Mesodermal cell (in vitro differentiated cells): ENCODE measurements at regions not wholly inside any gene's neighbourhood (a gene's known extent, or its start where the extent isn't known, plus 50 kb on each side); places are given as distances from the start of the nearest gene placed in this dataset.

Experiments
- H3K27ac ChIP-seq: 2 replicates; pipeline ENCODE4 v1.7.0; 2013; ENCODE audit warnings: mild to moderate bottlenecking, low read depth, low read length, moderate library complexity; ENCODE audit not compliant: severe bottlenecking
- H3K36me3 ChIP-seq: 2 replicates; pipeline ENCODE4 v1.7.1; 2013; ENCODE audit warnings: mild to moderate bottlenecking, low read length, moderate library complexity; ENCODE audit not compliant: control insufficient read depth, insufficient read depth
- H3K4me1 ChIP-seq: one replicate; pipeline ENCODE4 v1.7.1; 2013; ENCODE audit warnings: mild to moderate bottlenecking, low read length; ENCODE audit not compliant: insufficient read depth, control insufficient read depth, poor library complexity, severe bottlenecking
- H3K4me3 ChIP-seq: 2 replicates; pipeline ENCODE4 v1.7.0; 2013; ENCODE audit warnings: low read length, control low read depth, mild to moderate bottlenecking; ENCODE audit not compliant: insufficient read depth, poor library complexity, severe bottlenecking; ENCODE audit errors: extremely low read depth
- H3K9me3 ChIP-seq: 2 replicates; pipeline ENCODE4 v1.7.1; 2013; ENCODE audit warnings: mild to moderate bottlenecking, low read length, moderate library complexity; ENCODE audit not compliant: control insufficient read depth
- WGBS, 2 experiments: methylation state at CpG; one replicate each; pipeline ENCODE4 v1.1.5; 2013; ENCODE audit warnings: missing lambda C conversion rate in 2 of 2; ENCODE audit not compliant: insufficient coverage in 2 of 2; 5-methylcytosine and 5-hydroxymethylcytosine counted together

- Histone ChIP-seq H3K36me3 (no peaks in the 10 kb centered on the region), H3K4me3 (no peak overlapping the region), H3K9me3 (no peaks in the 10 kb centered on the region), H3K27ac (no peak overlapping the region), H3K4me1 (peaks cover 11% of the 10 kb centered on the region)
- 100% methylated on average over 1 of the region's 2 CpGs for WGBS, 2 experiments
These were observed 326.7 kb upstream of the RPS6KA3 start for GRCh38 chrX:20593402-20593801.

GRCh38 chrX:20591246-20591645 is 324.5 kb upstream of the RPS6KA3 start:
- Histone ChIP-seq H3K27ac (no peak overlapping the region), H3K4me3 (no peak overlapping the region), H3K4me1 (peaks cover 6% of the 10 kb centered on the region), H3K9me3 (no peaks in the 10 kb centered on the region), H3K36me3 (no peaks in the 10 kb centered on the region)
- 100% methylated on average over 1 of the region's 2 CpGs; no CpG with 5 or more reads in 1 of the 2 experiments for WGBS, 2 experiments

- H3K27ac ChIP-seq = peak overlapping the region; percentile 45
- 11 to 20% methylated on average over 1 of the region's 2 CpGs for WGBS, 2 experiments
- no peaks in the 10 kb centered on the region for H3K9me3 ChIP-seq
- H3K4me3 ChIP-seq = no peak overlapping the region
- H3K4me1 ChIP-seq = peaks cover 9% of the 10 kb centered on the region
- no peaks in the 10 kb centered on the region for H3K36me3 ChIP-seq
These were observed 319.1 kb upstream of the RPS6KA3 start for GRCh38 chrX:20585782-20586181.

- Histone ChIP-seq H3K4me3 (no peak overlapping the region), H3K27ac (no peak overlapping the region), H3K9me3 (no peaks in the 10 kb centered on the region), H3K4me1 (no peaks in the 10 kb centered on the region), H3K36me3 (no peaks in the 10 kb centered on the region)
- WGBS, 2 experiments = no CpG with 5 or more reads among the region's 1 CpG
These were observed 304.9 kb upstream of the RPS6KA3 start for GRCh38 chrX:20571611-20572010.

GRCh38 chrX:20567108-20567507 is 300.4 kb upstream of the RPS6KA3 start:
- H3K27ac ChIP-seq = no peak overlapping the region
- H3K36me3 ChIP-seq = no peaks in the 10 kb centered on the region
- no peaks in the 10 kb centered on the region for H3K9me3 ChIP-seq
- no peaks in the 10 kb centered on the region for H3K4me1 ChIP-seq
- H3K4me3 ChIP-seq = no peak overlapping the region

- Histone ChIP-seq H3K4me3 (no peak overlapping the region), H3K27ac (no peak overlapping the region), H3K36me3 (no peaks in the 10 kb centered on the region), H3K9me3 (no peaks in the 10 kb centered on the region), H3K4me1 (no peaks in the 10 kb centered on the region)
- WGBS, 2 experiments = no CpG with 5 or more reads among the region's 3 CpGs
These were observed 280.9 kb upstream of the RPS6KA3 start for GRCh38 chrX:20547611-20548051.

- 88 to 100% methylated on average over 1 to 2 of the region's 3 CpGs for WGBS, 2 experiments
- no peaks in the 10 kb centered on the region for H3K36me3 ChIP-seq
- H3K4me3 ChIP-seq = no peak overlapping the region
- no peak overlapping the region for H3K27ac ChIP-seq
- no peaks in the 10 kb centered on the region for H3K4me1 ChIP-seq
- peaks cover 11% of the 10 kb centered on the region for H3K9me3 ChIP-seq
These were observed 278.8 kb upstream of the RPS6KA3 start for GRCh38 chrX:20545538-20545937.

GRCh38 chrX:20542072-20542471 is 275.4 kb upstream of the RPS6KA3 start:
- Histone ChIP-seq H3K27ac (no peak overlapping the region), H3K4me3 (no peak overlapping the region), H3K4me1 (no peaks in the 10 kb centered on the region), H3K36me3 (no peaks in the 10 kb centered on the region), H3K9me3 (peaks cover 11% of the 10 kb centered on the region)
- no CpG with 5 or more reads among the region's 1 CpG for WGBS, 2 experiments

GRCh38 chrX:20538974-20539373 is 272.3 kb upstream of the RPS6KA3 start:
- Histone ChIP-seq H3K4me1 (no peaks in the 10 kb centered on the region), H3K9me3 (peaks cover 11% of the 10 kb centered on the region), H3K36me3 (no peaks in the 10 kb centered on the region), H3K27ac (no peak overlapping the region), H3K4me3 (no peak overlapping the region)
- WGBS, 2 experiments = 100% methylated on average over 1 of the region's 1 CpG; no CpG with 5 or more reads in 1 of the 2 experiments

- H3K36me3 ChIP-seq = no peaks in the 10 kb centered on the region
- 92% methylated on average over 2 of the region's 4 CpGs; no CpG with 5 or more reads in 1 of the 2 experiments for WGBS, 2 experiments
- H3K4me3 ChIP-seq = no peak overlapping the region
- H3K9me3 ChIP-seq = no peaks in the 10 kb centered on the region
- no peak overlapping the region for H3K27ac ChIP-seq
- peaks cover 18% of the 10 kb centered on the region for H3K4me1 ChIP-seq
These were observed 265.0 kb upstream of the RPS6KA3 start for GRCh38 chrX:20531667-20532066.

- Histone ChIP-seq H3K4me1 (peaks cover 18% of the 10 kb centered on the region), H3K27ac (no peak overlapping the region), H3K36me3 (no peaks in the 10 kb centered on the region), H3K9me3 (no peaks in the 10 kb centered on the region), H3K4me3 (no peak overlapping the region)
- WGBS, 2 experiments = 20% methylated on average over 1 of the region's 9 CpGs
These were observed 263.8 kb upstream of the RPS6KA3 start for GRCh38 chrX:20530406-20530921.
